GM18507 (cell line): ENCODE measurements at regions not wholly inside any gene's neighbourhood (a gene's known extent, or its start where the extent isn't known, plus 50 kb on each side); places are given as distances from the start of the nearest gene placed in this dataset.

Source experiments
- DNase-seq: peaks from one replicate; pipeline ENCODE4 v3.0.0; 2011; ENCODE audit warnings: low read depth; ENCODE audit not compliant: insufficient read length; ENCODE audit errors: extremely low spot score
- FAIRE-seq: peaks from 2 replicates; lab custom pipeline; 2011; peaks lifted over from hg19 to GRCh38; lab: Jason Lieb, UNC

DNA sequence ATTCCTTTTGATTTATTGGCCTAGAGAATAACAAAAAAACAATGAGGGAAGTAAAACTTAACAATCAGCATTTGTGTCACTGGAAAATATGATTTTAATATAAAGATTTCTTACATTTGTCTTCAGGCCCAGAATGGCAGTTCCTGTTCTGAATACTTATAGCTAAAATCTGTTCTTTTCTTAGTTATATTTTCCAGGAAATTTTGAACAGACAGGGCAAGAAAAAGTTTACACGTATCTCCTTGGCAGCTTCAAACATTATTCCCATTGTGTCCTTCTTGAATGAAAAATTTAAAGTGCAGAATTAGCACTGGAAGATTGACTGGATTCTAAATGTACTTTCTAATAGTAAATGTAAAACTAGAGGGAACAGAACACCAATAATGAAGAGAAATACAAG lies 1454.0 kb upstream of the PIK3C3 start:
- DNase-seq (no peak), FAIRE-seq (no peak)

DNA sequence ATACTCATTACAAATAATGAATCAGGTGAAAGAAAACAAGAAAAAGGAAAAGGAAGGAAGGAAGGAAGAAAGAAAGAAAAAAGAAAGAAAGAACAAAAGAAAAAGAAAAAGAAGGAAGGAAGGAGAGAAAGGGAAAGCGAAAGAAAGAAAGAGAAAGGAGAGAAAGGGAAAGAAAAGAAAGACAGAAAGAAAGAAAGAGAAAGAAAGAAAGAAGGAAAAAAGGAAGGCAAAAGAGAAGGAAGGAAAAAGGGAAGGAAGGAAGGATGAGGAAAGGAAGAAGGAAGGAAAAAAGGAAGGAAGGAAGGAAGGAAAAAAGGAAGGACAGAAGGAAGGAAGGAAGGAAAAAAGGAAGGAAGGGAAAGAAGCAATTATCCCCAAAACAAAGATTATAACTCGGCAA lies 1460.4 kb upstream of the PIK3C3 start:
- DNase-seq (no peak), FAIRE-seq (no peak)

DNA sequence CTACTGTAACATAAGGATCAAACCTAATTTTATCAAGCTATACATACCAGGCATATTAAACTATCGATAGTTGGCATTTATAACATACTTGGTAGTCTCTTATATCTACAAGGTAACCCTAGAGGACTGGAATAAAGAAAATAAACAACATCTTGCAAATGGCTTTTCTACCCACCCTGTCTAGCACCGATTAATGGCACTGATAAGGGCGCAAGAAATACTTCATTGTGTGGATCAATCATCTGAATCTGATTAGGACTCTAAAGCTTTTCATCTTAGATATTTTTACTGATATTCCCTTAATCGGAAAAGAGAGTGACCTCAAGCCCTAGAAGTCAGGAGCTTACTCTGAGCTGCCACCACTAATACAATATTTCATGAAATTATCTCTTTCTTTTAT lies 1461.7 kb upstream of the PIK3C3 start:
- FAIRE-seq = no peak

DNA sequence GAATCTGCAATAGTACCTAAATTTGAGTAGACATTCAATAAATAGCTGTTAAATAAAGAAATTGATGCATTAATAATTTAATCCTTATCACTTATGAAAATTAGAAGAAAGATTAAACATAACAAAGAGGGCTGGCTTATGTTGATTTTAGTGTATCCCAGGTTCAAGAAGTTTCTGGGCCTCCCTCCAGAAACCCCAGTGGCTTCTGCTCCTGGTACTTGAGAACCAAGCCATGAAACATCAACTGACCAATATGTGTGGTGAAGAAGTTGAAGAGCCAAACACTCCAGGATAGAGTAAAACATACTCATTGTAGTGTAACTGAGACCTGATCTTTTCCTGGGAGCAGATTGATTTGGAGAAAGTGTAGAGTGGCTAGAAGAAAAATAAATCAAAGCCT lies 1465.7 kb upstream of the PIK3C3 start:
- no peak for DNase-seq
- FAIRE-seq = no peak

More for the DNA sequence above, 1461.7 kb upstream of the PIK3C3 start:
- no peak for DNase-seq

DNA sequence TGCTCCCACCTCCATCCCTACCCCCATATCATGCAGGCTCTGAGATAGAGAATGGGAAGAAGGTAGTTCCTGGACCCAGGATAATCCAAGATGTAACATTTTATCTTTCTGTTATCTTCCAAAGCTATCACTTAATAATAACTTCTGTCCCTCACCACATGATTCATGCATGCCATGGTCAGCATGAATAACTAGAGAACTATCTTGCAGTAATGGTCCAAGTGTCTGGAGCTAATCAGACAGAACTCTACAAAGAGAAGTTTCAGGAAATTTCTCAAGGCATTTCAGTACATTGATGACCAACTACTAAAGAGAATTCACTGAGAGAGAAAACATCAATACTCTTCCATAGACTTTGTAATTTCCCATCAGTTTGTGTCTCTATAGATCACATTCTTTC lies 1469.7 kb upstream of the PIK3C3 start:
- FAIRE-seq = no peak
- no peak for DNase-seq

DNA sequence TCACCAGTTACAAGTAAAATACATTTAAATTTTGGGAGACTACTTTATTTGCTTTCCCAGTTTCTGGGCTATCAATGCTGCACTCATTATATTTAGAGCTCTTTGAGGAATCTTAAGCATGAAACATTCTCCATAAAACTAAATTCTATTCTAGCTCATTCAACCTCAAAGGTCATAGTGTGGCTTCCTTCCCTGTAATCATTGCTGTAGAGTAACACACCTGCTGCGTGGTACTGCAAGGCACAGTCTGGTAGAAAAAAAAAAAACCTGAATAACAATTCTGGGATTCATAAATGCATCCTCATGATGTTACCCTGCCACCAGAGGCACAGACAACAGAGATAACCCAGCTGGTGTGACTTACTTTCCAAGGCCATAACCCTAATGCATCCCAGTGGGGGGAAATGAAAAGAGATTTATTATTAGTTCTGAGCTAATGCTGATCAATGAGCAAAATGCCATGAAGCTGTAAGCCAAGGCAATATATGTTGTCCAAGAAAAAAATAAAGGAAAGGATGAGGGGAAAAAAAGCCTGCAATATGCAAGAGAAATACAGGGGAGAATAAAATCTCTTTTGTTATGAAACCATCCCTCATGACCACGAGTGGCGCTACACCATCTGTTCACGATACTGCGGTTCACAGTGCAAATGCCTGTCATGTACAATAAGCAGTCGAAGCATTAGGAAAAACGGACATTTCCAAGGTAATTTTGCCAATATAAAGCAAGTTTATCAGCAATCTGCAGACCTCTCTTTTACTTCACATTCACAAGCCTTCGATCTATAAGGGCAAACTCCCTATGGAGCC lies 1481.6 kb upstream of the PIK3C3 start:
- FAIRE-seq (no peak), DNase-seq (no peak)

DNA sequence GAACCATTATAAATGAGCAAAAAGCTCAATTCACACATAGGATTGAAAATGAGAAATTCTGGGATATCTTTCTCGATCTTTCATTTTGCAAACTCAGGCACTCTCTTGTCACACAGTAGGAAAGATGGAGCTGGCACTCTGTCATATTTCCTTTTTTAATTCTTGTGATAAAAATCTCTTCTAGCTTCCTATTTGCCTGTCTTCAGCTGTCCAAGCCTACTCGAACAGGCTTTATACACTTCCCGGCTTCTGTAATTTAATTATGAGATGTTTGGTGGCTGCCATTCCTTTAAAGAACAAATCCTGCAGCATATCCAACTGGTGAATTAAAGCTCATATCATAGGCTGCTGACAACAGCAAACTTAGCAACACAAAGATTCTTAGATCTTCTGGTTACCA lies 1484.3 kb upstream of the PIK3C3 start:
- DNase-seq (no peak), FAIRE-seq (no peak)

DNA sequence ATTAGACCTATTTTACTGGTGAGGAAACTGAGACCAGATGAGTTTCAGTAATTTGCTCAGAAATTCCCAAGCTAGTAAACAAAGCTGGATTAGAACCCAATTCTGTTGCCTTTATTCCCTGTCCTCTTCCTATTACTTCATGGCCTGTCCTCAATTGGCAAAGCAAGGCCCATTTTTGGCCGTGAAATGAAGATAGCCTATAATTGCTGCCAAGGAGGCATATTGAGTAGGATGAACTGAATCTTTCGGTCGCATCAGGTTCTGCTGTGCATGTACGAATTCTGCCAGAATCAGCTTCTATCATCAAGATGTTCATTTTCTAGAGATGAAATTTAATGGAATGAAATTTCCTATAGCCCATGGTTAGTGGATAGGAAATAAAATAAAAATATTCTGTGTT lies 1485.2 kb upstream of the PIK3C3 start:
- FAIRE-seq = no peak
- DNase-seq = no peak

DNA sequence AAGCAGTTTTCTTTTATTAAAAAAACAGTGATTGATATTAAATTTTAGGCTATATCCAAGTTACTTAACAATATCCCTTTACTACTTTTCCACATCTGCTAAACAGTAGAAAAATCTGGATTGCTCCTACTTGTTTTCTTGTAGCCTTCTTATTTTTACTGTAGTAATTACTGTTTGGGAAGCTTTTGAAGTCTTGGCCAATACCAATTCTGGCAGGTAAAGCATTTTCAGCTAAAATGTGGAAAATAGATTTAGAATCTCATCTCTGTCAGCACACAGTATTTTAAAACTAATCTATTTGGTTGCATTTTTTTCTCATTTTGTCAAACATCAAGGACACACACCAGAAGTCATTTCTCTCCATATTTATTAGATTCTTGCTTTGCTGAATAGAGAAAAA lies 1485.7 kb upstream of the PIK3C3 start:
- no peak for DNase-seq
- no peak for FAIRE-seq

DNA sequence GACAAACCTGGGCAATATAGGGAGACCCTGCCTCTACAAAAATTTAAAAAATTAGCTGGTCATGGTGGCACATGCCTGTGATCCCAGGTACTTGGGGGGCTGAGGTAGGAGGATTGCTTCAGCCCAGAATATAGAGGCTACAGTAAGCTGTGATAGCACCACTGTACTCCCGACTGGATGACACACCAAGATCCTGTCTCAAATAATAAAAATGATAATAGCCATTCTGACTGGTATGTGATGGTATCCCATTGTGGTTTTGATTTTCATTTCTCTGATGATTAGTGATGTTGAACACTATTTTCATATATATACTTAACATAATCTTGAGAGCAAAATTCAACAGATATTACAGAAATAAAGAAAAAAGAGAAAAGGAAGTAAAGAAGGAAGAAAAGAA lies 1491.0 kb upstream of the PIK3C3 start:
- FAIRE-seq (no peak), DNase-seq (no peak)

DNA sequence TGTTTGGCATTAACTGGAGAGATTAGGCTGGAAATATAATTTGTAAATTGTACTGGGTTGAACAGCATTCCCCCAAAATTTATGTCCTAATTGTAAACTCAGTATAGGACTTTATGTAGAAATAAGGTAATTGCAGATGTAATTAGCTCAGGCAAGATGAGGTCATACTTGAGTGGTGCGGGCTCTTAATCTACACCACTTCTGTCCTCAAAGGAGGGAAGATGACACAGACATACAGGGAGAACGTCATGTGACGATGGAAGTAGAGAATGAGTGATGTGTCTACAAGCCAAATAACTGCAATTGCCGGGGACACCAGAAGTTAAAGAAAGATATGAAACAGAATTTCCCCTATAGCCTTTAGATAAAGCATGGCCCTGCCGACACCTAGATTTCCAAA lies 1501.1 kb upstream of the PIK3C3 start:
- DNase-seq (no peak), FAIRE-seq (no peak)

DNA sequence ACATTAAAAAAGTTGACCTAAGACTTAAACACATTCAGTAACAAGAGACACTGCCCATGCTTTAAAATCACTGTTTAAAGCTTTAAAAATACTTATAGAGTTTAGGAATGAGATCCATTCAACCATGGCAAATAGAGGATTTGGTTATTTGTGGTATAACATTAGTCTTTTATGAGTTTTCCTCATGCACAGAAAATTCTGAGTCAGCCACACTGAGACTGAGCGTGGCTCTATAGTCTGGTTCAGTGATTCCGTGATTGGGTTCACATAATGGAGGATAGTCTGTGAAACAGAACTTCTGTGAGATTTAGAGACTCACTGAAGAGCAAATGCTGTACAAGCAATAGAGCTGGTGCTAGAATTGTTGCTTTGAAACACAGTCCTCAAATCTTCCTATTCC lies 1502.4 kb upstream of the PIK3C3 start:
- no peak for FAIRE-seq

DNA sequence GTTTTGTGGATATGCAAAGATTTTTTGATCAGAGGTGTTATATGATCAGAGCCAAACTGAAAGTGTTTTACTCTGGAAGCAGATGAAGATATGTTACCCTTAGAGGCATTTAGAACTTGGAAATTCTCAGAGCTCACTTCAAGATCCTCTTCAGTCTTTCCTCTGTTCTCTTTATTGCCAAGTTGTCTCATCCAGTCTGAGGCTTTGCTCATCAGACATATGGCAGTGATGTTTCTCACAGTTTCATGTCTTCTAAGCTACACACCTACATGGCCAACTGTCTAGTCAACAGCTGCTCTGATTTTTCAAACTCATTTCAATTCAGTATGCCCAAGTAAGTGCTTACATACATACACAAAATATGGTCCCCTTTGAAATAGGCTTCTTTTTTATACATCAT lies 1504.3 kb upstream of the PIK3C3 start:
- no peak for FAIRE-seq
- DNase-seq = no peak

More for the DNA sequence above, 1502.4 kb upstream of the PIK3C3 start:
- DNase-seq = no peak

DNA sequence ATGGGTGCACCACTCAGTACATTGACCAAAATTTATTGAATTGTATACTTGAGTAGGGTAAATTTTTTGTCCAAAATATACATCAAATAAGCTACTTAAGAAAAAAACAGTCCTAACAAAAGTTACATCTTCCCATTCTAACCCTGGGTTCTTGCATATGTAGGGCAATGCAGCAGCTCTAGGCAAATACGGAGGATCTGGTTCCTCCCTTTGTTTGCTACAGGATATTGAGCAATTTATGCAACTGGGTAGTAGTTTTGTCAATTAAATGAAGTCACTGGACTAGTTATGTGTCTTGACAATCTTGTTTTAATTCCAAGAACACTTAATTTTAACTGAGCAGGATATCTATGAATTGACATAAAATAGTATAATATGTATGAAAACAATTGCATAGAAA lies 1507.2 kb upstream of the PIK3C3 start:
- no peak for DNase-seq
- FAIRE-seq = no peak

DNA sequence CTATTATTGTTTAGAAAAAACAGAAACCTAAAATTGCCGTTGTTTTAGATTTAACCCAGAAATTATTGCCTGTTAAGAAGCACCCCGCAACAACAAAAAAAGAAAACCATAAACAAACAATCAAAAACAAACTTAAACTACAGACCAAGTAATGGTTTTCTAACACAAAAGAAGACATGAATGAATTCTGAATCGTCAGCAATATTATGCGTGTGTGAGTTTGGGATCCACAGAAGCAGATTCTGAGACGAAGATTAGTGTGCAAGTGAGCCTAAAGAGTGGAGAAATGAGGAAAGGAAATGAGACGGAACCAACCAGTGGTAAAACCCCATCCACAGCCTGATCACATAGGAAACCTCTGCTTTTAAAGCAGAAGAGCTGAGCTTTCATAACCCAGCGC lies 1514.9 kb upstream of the PIK3C3 start:
- no peak for DNase-seq
- FAIRE-seq = no peak

DNA sequence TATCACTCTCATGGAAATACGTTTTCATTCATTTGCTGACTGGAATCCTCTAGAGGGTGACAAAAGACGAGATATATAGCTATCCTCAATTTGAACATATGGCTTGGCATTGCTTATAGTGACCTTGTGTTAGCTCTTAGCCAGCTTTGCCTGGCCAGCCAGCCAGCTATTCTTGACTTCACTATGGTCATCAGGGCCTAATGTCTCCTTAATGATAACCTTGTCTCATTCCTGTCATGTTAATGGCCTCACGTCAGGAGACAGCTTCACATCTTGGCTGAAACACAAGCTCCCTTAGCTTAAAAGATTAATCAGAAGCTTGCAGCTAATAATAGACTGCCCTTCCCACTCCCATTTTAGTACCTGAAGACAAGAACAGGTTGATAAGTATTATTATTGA lies 1517.5 kb upstream of the PIK3C3 start:
- no peak for FAIRE-seq
- DNase-seq = no peak

DNA sequence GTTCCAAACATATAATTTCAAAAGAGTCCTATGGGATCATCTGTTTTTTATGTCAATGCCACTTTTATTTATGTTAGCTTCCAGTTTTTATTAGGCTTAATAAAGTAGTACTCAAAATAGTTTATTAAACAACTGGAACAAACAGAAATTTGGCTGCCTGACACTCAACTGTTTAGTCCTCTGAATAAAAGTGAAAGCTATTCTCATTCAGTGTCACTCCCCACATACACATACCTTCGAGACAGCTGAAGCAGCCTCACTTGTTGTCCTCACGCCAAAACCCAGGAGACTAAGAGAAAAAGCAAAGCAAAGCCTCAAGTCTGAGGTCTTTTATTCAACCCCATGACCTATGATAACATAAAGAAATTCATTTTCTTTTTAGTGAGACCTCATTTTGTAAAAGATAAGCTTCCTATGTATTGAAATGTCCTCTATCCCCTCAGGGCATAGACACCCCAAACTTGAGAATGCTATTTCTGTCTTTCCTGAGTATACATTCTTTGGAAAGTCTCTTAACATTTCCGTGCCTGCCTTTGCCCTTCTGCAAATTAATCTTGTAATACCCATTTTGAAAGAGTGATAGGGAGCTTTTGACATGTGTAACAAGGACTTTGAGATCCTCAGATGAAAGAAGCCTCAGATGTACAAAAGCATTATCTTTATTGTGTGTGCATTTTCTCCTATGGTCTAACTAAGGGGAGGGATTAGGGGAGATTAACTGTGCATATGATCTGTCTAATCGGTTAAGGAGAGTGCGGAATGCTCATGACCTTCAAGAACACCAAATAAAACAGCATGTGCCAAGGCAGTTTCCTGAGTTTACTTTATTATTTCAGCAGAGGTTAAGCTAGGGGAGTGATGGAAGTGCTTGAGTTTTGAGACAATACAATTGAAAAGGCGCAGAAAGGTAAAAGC lies 1523.7 kb upstream of the PIK3C3 start:
- FAIRE-seq (no peak), DNase-seq (no peak)

DNA sequence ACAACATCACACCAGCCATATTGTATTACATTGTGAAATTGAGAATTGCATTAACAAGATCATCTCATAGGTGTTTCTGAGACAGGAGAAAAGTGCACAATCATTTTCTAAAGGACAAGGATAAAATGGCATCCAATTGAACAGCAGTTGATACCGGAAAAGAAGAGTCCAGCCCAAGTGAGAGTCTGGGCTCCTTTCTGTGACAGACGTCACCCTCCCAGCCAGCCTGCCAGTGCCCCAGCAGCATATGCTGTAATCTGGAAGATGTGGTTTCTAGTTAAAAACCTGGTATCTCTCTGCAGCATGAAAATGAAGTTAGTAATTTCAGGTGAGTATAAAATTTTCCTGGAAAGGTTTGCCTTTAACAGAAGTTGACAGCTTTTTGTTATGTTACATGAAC lies 1531.7 kb upstream of the PIK3C3 start:
- DNase-seq = no peak
- no peak for FAIRE-seq

DNA sequence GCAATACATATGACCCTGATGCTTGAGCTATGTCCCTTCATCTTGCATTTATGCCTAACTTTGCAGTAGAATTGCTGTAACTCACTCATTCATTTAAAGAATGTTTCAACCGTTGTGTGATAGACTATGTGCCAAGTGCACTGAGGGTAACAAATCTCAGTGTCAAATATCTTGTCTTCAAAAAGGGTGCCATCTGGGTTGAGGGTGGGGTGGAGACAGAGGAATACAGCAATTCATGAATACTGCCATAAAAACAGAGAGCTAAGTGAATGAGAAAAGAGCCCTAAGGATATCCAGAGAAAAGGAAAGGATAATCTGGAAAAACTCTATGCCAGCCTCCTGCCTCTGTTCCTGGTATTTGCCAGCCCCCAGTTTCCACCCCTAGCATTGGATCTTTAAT lies 1534.4 kb upstream of the PIK3C3 start:
- FAIRE-seq (no peak), DNase-seq (no peak)

DNA sequence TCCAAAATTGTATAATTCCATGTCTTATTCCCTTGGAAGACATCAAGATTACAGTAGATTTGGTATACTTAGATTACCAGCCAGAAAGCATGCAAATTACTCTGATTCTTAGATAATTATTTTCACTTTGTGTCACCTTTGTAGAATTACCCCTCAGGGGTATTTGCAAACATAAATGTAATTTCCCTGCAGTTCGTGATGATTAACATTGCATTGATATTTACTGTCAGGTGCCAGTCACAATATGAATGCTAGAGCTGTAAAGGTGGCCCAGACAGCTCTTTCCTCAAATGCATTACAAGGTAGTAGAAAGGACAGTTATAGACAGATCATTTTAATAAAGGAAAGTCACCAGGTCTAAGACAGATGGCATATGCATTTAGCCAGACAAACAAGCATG lies 1537.5 kb upstream of the PIK3C3 start:
- DNase-seq (no peak), FAIRE-seq (no peak)

DNA sequence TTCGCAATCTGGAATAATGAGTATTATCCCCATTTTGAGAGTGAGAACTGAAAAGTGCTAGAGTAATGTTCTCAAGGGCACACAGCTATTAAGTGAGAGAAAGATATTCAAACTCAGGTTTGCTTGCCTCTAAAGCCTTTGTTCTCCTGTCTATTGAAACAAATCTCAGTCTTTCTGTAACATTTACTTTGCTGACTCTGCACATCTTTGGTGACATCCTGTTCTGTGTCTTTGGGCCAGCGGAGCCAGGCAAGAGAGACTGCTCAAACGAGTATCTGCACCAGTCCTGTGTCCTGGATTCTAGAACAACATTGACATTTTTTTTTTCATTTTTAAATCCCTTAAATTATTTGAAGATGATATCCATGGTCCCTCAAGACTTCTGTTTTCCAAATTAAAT lies 1539.2 kb upstream of the PIK3C3 start:
- no peak for FAIRE-seq
- no peak for DNase-seq
